GM21825 (cell line): ENCODE measurements at regions not wholly inside any gene's neighbourhood (a gene's known extent, or its start where the extent isn't known, plus 50 kb on each side); places are given as distances from the start of the nearest gene placed in this dataset.
"Not testable (repeated sequence)": the region's sequence is repeated elsewhere in the genome, so short reads cannot be mapped to it uniquely, and the experiment has no call there.

Source experiments
- ATAC-seq: cut with Tn5 transposase; IDR thresholded peaks from one replicate; pipeline ENCODE4 v1.9.1; 2021; ENCODE audit warnings: mild to moderate bottlenecking, moderate library complexity; ENCODE audit not compliant: unreplicated experiment

GRCh38 chr13:71304861-71305260 lies 562.1 kb downstream of the DACH1 start:
- no peak for ATAC-seq

DNA sequence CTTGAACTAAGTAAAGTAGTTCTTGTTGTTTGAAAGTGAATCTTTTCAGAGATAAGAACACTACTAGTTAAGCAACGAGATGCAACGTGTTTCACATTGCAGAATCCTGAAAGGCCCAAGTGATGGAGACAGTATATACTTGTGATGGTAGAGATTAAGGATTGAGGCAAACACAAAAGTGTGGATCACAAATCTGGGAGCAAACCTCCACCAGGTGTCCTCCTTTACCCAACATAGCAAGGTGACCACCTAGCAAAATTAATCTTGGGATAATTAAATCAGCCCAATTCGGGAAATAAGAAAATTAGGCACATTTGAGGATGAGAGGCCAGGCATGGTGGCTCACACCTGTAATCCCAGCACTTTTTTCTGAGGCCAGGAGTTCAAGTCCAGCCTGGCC lies 563.9 kb downstream of the DACH1 start:
- no peak for ATAC-seq

DNA sequence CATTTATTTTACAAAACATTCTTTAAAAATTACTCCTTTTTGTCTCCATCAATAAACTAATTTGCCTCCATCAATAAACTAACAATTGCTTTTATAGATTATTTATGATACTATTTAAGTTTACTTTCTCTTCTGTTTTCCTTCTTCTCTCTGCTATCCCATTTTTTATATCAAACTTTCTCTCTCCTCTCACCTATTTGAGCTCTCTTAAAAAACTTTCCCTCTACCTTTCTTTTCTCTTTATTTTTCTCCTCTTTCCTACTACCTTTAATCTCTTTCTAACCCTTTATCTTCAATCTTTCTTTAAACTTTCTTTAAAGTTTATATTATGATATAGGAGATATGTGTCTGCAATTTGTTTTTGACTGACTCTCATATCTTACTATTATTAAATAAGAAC lies 566.4 kb downstream of the DACH1 start:
- no peak for ATAC-seq

DNA sequence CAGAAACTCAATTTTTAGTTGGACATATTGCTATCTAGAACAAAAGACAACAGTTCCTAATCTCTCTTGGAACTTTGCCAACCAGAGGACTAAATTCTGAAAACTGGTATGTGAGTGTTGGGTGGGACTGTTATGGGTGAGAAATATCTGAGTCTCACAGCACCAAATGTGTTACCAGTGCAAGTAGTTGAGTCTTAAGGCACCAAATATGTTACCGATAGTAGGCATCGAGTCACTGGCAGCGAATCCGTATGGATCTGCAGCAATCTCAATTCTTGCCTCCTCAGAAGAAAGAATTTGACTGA lies 575.2 kb downstream of the DACH1 start:
- no peak for ATAC-seq

DNA sequence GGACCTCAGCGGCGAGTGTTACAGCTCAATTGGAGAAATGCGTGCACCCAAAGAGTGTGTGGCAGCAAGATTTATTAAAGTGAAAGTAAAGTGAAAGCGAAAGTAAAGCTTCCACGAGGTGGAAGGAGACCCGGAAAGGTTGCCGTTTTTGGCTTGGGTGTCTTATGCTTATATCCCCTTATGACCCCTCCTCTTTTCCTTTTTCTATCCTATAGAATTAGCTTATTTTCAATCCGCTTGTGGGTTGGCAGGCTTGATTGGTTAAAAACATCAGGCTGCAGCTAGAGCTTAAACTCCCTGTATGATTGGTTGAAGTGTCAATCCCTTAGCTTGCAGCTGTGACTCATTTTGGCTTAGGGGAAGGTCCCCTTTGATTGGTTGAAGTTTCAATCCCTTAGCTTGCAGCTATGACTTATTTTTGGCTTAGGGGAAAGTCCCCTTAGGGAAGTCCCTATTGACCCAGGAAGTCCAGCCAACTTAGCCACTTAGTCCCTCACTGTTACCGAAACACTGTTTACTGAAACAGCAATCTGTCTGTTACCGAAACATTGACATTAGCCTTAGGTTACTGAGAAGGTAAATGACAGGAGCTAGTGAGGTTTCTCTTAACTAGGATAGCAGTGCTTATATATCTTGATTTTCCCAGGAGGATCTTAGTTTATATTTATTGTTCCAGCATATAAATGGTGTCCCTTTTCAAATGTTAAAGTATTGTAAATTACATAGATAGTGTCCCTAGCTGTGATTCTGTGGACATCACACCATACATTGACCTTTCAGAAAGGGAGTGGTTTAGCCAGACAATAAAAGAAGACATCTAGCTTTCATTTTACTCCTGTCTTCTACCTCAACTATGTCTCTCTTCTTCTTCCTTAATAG lies 575.8 kb downstream of the DACH1 start:
- ATAC-seq: peak; percentile 87

- not testable (repeated sequence) for ATAC-seq
Measured at GRCh38 chr13:71289980-71290379, 577.0 kb downstream of the DACH1 start.

DNA sequence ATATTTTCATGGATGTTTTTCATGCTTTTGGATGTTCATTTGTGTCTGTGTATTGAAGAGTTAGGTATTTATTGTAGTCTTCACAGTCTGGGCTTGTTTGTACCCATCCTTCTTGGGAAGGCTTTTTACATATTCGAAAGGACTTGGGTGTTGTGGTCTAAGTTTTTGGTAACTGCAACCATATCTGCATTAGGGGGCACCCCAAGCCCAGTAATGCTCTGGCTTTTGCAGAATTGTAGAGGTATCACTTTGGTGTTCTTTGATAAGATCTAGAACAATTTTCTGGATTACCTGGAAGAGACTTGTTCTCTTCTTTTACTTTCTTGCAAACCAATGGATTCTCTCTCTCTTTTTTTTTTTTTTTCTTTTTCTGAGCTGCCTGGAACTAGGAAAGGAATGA lies 581.3 kb downstream of the DACH1 start:
- ATAC-seq: no peak

GRCh38 chr13:71278512-71278911 lies 588.5 kb downstream of the DACH1 start:
- ATAC-seq: no peak

DNA sequence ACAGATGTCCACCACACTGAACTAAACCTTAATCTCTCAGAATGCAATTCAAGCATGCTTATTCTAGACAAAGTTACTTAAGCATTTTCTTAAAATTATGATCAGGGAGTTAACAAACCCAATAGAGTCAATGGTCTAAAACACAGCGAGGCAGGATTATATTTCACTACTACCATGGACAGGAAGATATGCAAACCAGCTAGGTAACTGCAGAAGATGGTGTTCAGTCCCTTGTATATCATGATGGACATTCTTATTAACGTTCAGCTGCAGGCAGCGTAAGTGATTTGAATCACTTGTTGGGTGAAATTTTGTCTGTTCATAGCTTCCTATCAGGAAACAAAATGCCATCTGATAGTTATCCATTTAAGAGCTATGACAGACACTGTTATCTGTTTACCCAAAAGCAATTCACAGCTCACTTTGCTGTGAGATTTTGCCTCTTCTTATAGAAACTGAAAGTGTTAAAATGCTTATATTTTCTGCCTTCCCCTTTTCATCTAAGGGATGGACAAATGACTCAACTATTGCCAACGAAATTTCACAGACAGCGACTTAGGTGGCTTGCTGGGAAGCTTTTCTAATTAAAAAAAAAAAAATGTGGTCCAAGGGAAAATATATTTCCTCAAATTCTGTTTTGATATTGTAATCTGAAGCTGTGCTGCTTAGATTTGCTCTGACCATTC lies 591.9 kb downstream of the DACH1 start:
- ATAC-seq: peak; percentile 77

- no peak for ATAC-seq
Measured at GRCh38 chr13:71261256-71261655, 605.7 kb downstream of the DACH1 start.

- ATAC-seq: no peak
Measured at GRCh38 chr13:71260246-71260645, 606.8 kb downstream of the DACH1 start.

- ATAC-seq: no peak
Measured at GRCh38 chr13:71255633-71256032, 611.4 kb downstream of the DACH1 start.

- ATAC-seq: no peak
Measured at GRCh38 chr13:71254384-71254783, 612.6 kb downstream of the DACH1 start.

- no peak for ATAC-seq
Measured at GRCh38 chr13:71252184-71252704, 614.8 kb downstream of the DACH1 start.

DNA sequence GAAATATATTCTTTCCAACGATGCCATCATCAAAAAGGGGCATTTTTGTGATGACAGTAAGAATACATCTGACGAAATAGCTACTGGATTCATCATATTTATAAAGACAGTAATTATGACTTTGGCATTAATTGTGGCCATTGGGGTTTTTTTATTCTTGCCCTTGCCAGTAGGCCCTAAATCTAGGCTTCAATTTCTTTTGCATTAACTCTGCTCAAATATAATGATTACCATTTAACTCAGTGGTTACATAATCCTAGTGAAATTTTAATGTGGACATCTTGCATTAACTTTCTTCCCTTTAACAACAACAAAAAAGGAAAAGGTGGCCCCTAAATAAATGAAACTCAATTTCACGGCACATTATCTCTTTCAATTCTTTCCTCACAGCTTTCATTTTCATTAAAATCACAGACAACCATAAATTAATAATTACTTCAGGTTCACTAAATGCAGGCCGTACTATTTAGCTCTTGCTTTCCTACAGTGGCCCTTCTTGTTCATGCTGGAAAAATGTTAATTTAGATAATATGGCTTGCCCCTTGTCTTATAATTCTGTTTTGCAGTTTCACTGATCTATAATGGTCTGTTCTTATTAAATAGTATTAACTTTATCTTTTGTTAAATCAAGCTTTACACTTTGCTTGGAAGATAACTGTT lies 615.6 kb downstream of the DACH1 start:
- ATAC-seq: no peak

DNA sequence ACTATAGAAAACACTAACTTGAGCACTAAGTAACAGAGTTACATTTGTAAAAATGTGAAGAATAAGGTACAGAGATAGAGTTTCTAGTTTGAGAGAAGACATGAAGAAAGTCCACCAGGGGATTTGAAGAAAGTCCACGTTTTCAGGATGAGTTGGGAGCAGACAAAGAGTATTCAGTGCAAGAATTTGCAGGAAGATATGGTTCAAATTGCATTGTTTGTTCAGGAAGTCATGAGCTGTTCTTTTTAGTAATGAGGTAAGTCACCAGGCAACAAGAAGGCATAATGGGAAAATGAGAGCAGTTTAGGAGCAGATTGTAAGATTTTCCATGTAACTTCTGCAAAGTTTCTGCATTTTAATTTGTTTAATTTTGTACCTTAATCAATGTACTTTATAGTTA lies 618.0 kb downstream of the DACH1 start:
- no peak for ATAC-seq

DNA sequence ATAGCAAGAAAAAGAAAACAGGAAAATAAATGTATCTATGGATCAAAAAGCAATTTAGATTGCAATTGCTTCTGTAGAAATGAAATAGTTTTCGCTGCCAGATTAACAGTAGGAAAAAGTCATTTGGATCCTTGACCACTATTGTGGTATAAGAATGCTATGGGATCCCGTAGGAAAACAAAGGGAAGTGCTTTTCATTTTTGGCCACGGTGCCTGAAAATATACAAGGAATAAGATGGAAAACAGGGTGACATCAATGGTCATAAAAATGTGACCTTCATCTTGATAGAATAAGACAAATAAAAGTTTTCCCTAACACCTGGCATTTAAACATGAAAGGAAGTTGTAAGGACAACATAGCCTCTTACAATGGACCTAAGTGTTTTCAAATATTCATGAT lies 622.8 kb downstream of the DACH1 start:
- no peak for ATAC-seq

- ATAC-seq: no peak
Measured at GRCh38 chr13:71242201-71242600, 624.8 kb downstream of the DACH1 start.

GRCh38 chr13:71240911-71241310 lies 626.1 kb downstream of the DACH1 start:
- no peak for ATAC-seq

- ATAC-seq: no peak
Measured at GRCh38 chr13:71237332-71237731, 629.7 kb downstream of the DACH1 start.

- no peak for ATAC-seq
Measured at GRCh38 chr13:71219698-71220415, 647.1 kb downstream of the DACH1 start.
